ENCODE measurements at regions not wholly inside any gene's neighbourhood (a gene's known extent, or its start where the extent isn't known, plus 50 kb on each side); places are given as distances from the start of the nearest gene placed in this dataset.
A peak's percentile ranks its signal among the peaks of the same experiment; 100 is the strongest.

- no peak for DNase-seq
These were observed 426.1 kb upstream of the FAM98A start for GRCh38 chr2:34025196-34025595.

GRCh38 chr2:34012715-34013302 lies 413.7 kb upstream of the FAM98A start:
- DNase-seq: peak in 1 of 2 experiments; percentile 0

GRCh38 chr2:34011684-34012083 lies 412.6 kb upstream of the FAM98A start:
- no peak for DNase-seq

GRCh38 chr2:34005901-34006300 lies 406.8 kb upstream of the FAM98A start:
- DNase-seq: no peak

- no peak for DNase-seq
These were observed 405.8 kb upstream of the FAM98A start for GRCh38 chr2:34004936-34005335.

GRCh38 chr2:34003795-34004194 lies 404.7 kb upstream of the FAM98A start:
- DNase-seq: no peak

- DNase-seq: no peak
These were observed 402.5 kb upstream of the FAM98A start for GRCh38 chr2:34001557-34001956.

GRCh38 chr2:33984131-33984530 lies 385.0 kb upstream of the FAM98A start:
- DNase-seq: no peak

GRCh38 chr2:33978471-33978870 lies 379.4 kb upstream of the FAM98A start:
- no peak for DNase-seq

GRCh38 chr2:33975498-33975897 lies 376.4 kb upstream of the FAM98A start:
- no peak for DNase-seq

GRCh38 chr2:33967103-33967502 lies 368.0 kb upstream of the FAM98A start:
- DNase-seq: no peak

- no peak for DNase-seq
These were observed 359.5 kb upstream of the FAM98A start for GRCh38 chr2:33958591-33958990.

GRCh38 chr2:33949371-33949770 lies 350.3 kb upstream of the FAM98A start:
- no peak for DNase-seq

GRCh38 chr2:33946193-33946592 lies 347.1 kb upstream of the FAM98A start:
- no peak for DNase-seq

- DNase-seq: no peak
These were observed 334.1 kb upstream of the FAM98A start for GRCh38 chr2:33933203-33933602.

GRCh38 chr2:33931164-33931563 lies 332.1 kb upstream of the FAM98A start:
- DNase-seq: no peak

- no peak for DNase-seq
These were observed 330.4 kb upstream of the FAM98A start for GRCh38 chr2:33929467-33929866.

GRCh38 chr2:33927756-33928155 lies 328.7 kb upstream of the FAM98A start:
- DNase-seq: no peak

- DNase-seq: no peak
These were observed 326.2 kb upstream of the FAM98A start for GRCh38 chr2:33925311-33925710.

GRCh38 chr2:33924586-33925169 lies 325.6 kb upstream of the FAM98A start:
- no peak for DNase-seq

- no peak for DNase-seq
These were observed 318.2 kb upstream of the FAM98A start for GRCh38 chr2:33917252-33917651.

GRCh38 chr2:33913071-33913616 lies 314.0 kb upstream of the FAM98A start:
- DNase-seq: no peak

- DNase-seq: no peak
These were observed 312.2 kb upstream of the FAM98A start for GRCh38 chr2:33911327-33911726.

- no peak for DNase-seq
These were observed 311.0 kb upstream of the FAM98A start for GRCh38 chr2:33909945-33910695.

All from stimulated activated CD4-positive, alpha-beta T cell treated with anti-CD3 and anti-CD28 coated beads, Interleukin-4, amount 100 ng/mL, for 4 hours (primary cell).